H1 (cell line): ENCODE measurements at regions not wholly inside any gene's neighbourhood (a gene's known extent, or its start where the extent isn't known, plus 50 kb on each side); places are given as distances from the start of the nearest gene placed in this dataset.

ENCODE experiments used
- CTCF ChIA-PET: fragments of 300-600 bp; sonication (Branson Sonifier 250); formaldehyde crosslinking; loops from one replicate; lab custom pipeline; 2021; ENCODE audit not compliant: partially characterized antibody; lab: Charles Lee
- POLR2A ChIA-PET: fragments of 300-600 bp; sonication (Branson Sonifier 250); formaldehyde crosslinking; loops from one replicate; lab custom pipeline; 2021; ENCODE audit warnings: inconsistent platforms; ENCODE audit not compliant: partially characterized antibody; lab: Charles Lee
- DNase-seq, 2 experiments: peaks; one replicate each; pipeline versions ENCODE4 v3.0.0 to v3.0.0-alpha.2; 2010 to 2022; ENCODE audit warnings: low spot score in 2 of 2, low read depth in 1 of 2, mixed read lengths in 1 of 2
- FAIRE-seq: peaks from 2 replicates; lab custom pipeline; 2011; peaks lifted over from hg19 to GRCh38; lab: Jason Lieb, UNC
- H2AFZ ChIP-seq: 2 replicates; pipeline ENCODE4 v1.8.1; 2012; ENCODE audit warnings: low read length, inconsistent platforms
- H2AK5ac ChIP-seq: 2 replicates; pipeline ENCODE4 v1.6.1; 2013; ENCODE audit warnings: low read depth, low read length
- H2BK120ac ChIP-seq: replicated peaks from 2 replicates; pipeline ENCODE3; 2013; ENCODE audit warnings: low read depth, low read length, inconsistent platforms
- H2BK12ac ChIP-seq: 2 replicates; pipeline ENCODE4 v1.6.1; 2013; ENCODE audit warnings: low read depth, low read length
- H2BK15ac ChIP-seq: 2 replicates; pipeline ENCODE4 v1.6.1; 2013; ENCODE audit warnings: low read length
- H2BK20ac ChIP-seq: 2 replicates; pipeline ENCODE4 v1.6.1; 2013; ENCODE audit warnings: low read length
- H2BK5ac ChIP-seq: 2 replicates; pipeline ENCODE4 v1.6.1; 2013; ENCODE audit warnings: low read depth, low read length
- H3K14ac ChIP-seq: 2 replicates; pipeline ENCODE4 v1.6.1; 2013; ENCODE audit warnings: inconsistent platforms; ENCODE audit not compliant: insufficient read length
- H3K18ac ChIP-seq: 2 replicates; pipeline ENCODE4 v1.6.1; 2013; ENCODE audit warnings: low read length; ENCODE audit errors: extremely low read depth
- H3K23ac ChIP-seq: 2 replicates; pipeline ENCODE4 v1.6.1; 2013; ENCODE audit warnings: inconsistent platforms; ENCODE audit not compliant: insufficient read length
- H3K23me2 ChIP-seq: 2 replicates; pipeline ENCODE4 v1.6.1; 2013; ENCODE audit warnings: low read depth, low read length
- H3K27ac ChIP-seq: 2 replicates; pipeline ENCODE4 v1.6.1; 2011; ENCODE audit warnings: low read depth, low read length, inconsistent platforms
- H3K27me3 ChIP-seq, 4 experiments: replicated peaks in 1 of 4; 1 replicate in 1 of 4; 2 replicates in 3 of 4; pipeline versions ENCODE4 v1.6.1 to v1.8.1; 2011 to 2013; ENCODE audit warnings: low read length in 3 of 4, mild to moderate bottlenecking in 3 of 4, inconsistent platforms in 2 of 4, mixed read lengths in 2 of 4, moderate library complexity in 1 of 4; ENCODE audit not compliant: control insufficient read depth in 3 of 4, insufficient read depth in 3 of 4; ENCODE audit errors: extremely low read depth in 1 of 4
- H3K36me3 ChIP-seq, 4 experiments: 2 replicates each; pipeline versions ENCODE4 v1.6.1 to v1.8.1; 2011 to 2013; ENCODE audit warnings: mild to moderate bottlenecking in 4 of 4, low read length in 3 of 4, moderate library complexity in 2 of 4, control low read depth in 1 of 4, inconsistent platforms in 1 of 4; ENCODE audit not compliant: insufficient read depth in 4 of 4, control insufficient read depth in 2 of 4
- H3K4ac ChIP-seq: replicated peaks from 2 replicates; pipeline ENCODE3; 2013; ENCODE audit warnings: low read length, low read depth, mixed read lengths, inconsistent platforms; ENCODE audit not compliant: insufficient read length
- H3K4me1 ChIP-seq, 4 experiments: replicated peaks in 1 of 4; 1 replicate in 1 of 4; 2 replicates in 3 of 4; pipeline versions ENCODE4 v1.6.1 to v1.8.1; 2011 to 2013; ENCODE audit warnings: low read length in 3 of 4, inconsistent platforms in 2 of 4, mixed read lengths in 1 of 4; ENCODE audit not compliant: insufficient read depth in 4 of 4, control insufficient read depth in 3 of 4
- H3K4me2 ChIP-seq, 2 experiments: 2 replicates each; pipeline versions ENCODE4 v1.6.1 to v1.8.1; 2011 to 2013; ENCODE audit warnings: low read depth in 2 of 2, low read length in 2 of 2, control low read depth in 1 of 2, inconsistent platforms in 1 of 2, mild to moderate bottlenecking in 1 of 2; ENCODE audit not compliant: insufficient read depth in 1 of 2
- H3K4me3 ChIP-seq, 4 experiments: fragments of 200-600, 300-600 bp in 1 of 4; sonication (generic), shearing (Covaris generic), sonication (Bioruptor Twin) in 1 of 4; 2 replicates each; pipeline versions ENCODE4 v1.5.1 to v1.8.1; 2011 to 2016; ENCODE audit warnings: low read length in 4 of 4, low read depth in 3 of 4, control low read depth in 2 of 4, inconsistent platforms in 2 of 4, mild to moderate bottlenecking in 2 of 4, mixed read lengths in 1 of 4, moderate library complexity in 1 of 4; ENCODE audit not compliant: insufficient read depth in 2 of 4; ENCODE audit errors: extremely low read depth in 1 of 4
- H3K56ac ChIP-seq: replicated peaks from 2 replicates; pipeline ENCODE3; 2013; ENCODE audit warnings: low read depth, mild to moderate bottlenecking, mixed read lengths, low read length, inconsistent platforms; ENCODE audit not compliant: insufficient read length
- H3K79me1 ChIP-seq: 2 replicates; pipeline ENCODE4 v1.6.1; 2013; ENCODE audit warnings: low read depth, low read length, control low read depth
- H3K79me2 ChIP-seq, 2 experiments: 2 replicates each; pipeline versions ENCODE4 v1.6.1 to v1.8.1; 2012 to 2013; ENCODE audit warnings: low read length in 2 of 2, mild to moderate bottlenecking in 2 of 2, inconsistent platforms in 1 of 2; ENCODE audit not compliant: insufficient read depth in 2 of 2, control insufficient read depth in 1 of 2
- H3K9ac ChIP-seq, 4 experiments: replicated peaks in 1 of 4; 1 replicate in 1 of 4; 2 replicates in 3 of 4; pipeline versions ENCODE4 v1.6.1 to v1.8.1; 2011 to 2013; ENCODE audit warnings: low read depth in 3 of 4, low read length in 3 of 4, control low read depth in 2 of 4, mild to moderate bottlenecking in 2 of 4, moderate library complexity in 2 of 4, inconsistent platforms in 1 of 4; ENCODE audit errors: extremely low read depth in 1 of 4
- H3K9me3 ChIP-seq, 2 experiments: 2 replicates each; pipeline versions ENCODE4 v1.6.1 to v1.8.1; 2012 to 2013; ENCODE audit warnings: mild to moderate bottlenecking in 2 of 2, moderate library complexity in 2 of 2, control low read depth in 1 of 2, inconsistent platforms in 1 of 2, low read depth in 1 of 2, low read length in 1 of 2, mixed read lengths in 1 of 2; ENCODE audit not compliant: insufficient read depth in 2 of 2
- H4K20me1 ChIP-seq, 2 experiments: replicated peaks in 1 of 2; 2 replicates each; pipeline versions ENCODE3 to v1.8.1; 2011 to 2013; ENCODE audit warnings: inconsistent platforms in 2 of 2, low read length in 2 of 2, mild to moderate bottlenecking in 1 of 2; ENCODE audit not compliant: insufficient read depth in 2 of 2, control insufficient read depth in 1 of 2
- H4K5ac ChIP-seq: 2 replicates; pipeline ENCODE4 v1.6.1; 2013; ENCODE audit warnings: low read length, low read depth, mixed read lengths, inconsistent platforms; ENCODE audit not compliant: insufficient read length
- H4K8ac ChIP-seq: 2 replicates; pipeline ENCODE4 v1.8.0; 2013; ENCODE audit warnings: mild to moderate bottlenecking, moderate library complexity, low read length, inconsistent platforms; ENCODE audit not compliant: insufficient read depth; ENCODE audit errors: extremely low read depth
- H4K91ac ChIP-seq: replicated peaks from 2 replicates; pipeline ENCODE3; 2013; ENCODE audit warnings: low read length, mixed read lengths, inconsistent platforms; ENCODE audit not compliant: insufficient read length
- ATF3 ChIP-seq: IDR thresholded peaks from 2 replicates; pipeline ENCODE4 v1.6.1; 2011; ENCODE audit warnings: low read depth, mild to moderate bottlenecking, low read length; ENCODE audit not compliant: insufficient read depth
- BCL11A ChIP-seq, 2 experiments: IDR thresholded peaks; one replicate each; pipeline ENCODE4 v1.6.1; 2011; ENCODE audit warnings: low read depth in 2 of 2, low read length in 2 of 2, mild to moderate bottlenecking in 2 of 2
- CHD1 ChIP-seq: IDR thresholded peaks from 2 replicates; pipeline ENCODE4 v1.6.1; 2012; ENCODE audit warnings: low read depth, low read length, improper control_type of control experiment
- CHD2 ChIP-seq: IDR thresholded peaks from 2 replicates; pipeline ENCODE4 v1.6.1; 2012; ENCODE audit warnings: low read length, improper control_type of control experiment
- HDAC2 ChIP-seq, 2 experiments: fragments of 300-600 bp in 1 of 2; sonication (generic) in 1 of 2; IDR thresholded peaks; 2 replicates each; pipeline ENCODE4 v1.6.1; 2011 to 2012; ENCODE audit warnings: low read depth in 2 of 2, low read length in 2 of 2, mild to moderate bottlenecking in 2 of 2, moderate library complexity in 2 of 2, borderline replicate concordance in 1 of 2, inconsistent platforms in 1 of 2
- NRF1 ChIP-seq: IDR thresholded peaks from 2 replicates; pipeline ENCODE4 v1.6.1; 2011; ENCODE audit warnings: mild to moderate bottlenecking, low read depth, low read length, improper control_type of control experiment
- POU5F1 ChIP-seq: IDR thresholded peaks from 2 replicates; pipeline ENCODE4 v1.6.1; 2011; ENCODE audit warnings: low read depth, mild to moderate bottlenecking, low read length, moderate library complexity
- RAD21 ChIP-seq, 2 experiments: IDR thresholded peaks in 1 of 2; conservative IDR thresholded peaks in 1 of 2; 2 replicates each; pipeline ENCODE4 v1.6.1; 2011; ENCODE audit warnings: low read depth in 2 of 2, low read length in 2 of 2, improper control_type of control experiment in 1 of 2, inconsistent platforms in 1 of 2, mild to moderate bottlenecking in 1 of 2, moderate library complexity in 1 of 2
- RBBP5 ChIP-seq: IDR thresholded peaks from 2 replicates; pipeline ENCODE4 v1.7.1; 2012; ENCODE audit warnings: low read depth, mild to moderate bottlenecking, inconsistent platforms, low read length, moderate library complexity, borderline replicate concordance
- SAP30 ChIP-seq: fragments of 300-600 bp; sonication (generic); IDR thresholded peaks from 2 replicates; pipeline ENCODE4 v1.7.1; 2012; ENCODE audit warnings: low read length, moderate library complexity, mild to moderate bottlenecking, inconsistent platforms; ENCODE audit not compliant: insufficient read depth, insufficient replicate concordance
- SP2 ChIP-seq: IDR thresholded peaks from 2 replicates; pipeline ENCODE4 v1.6.1; 2012; ENCODE audit warnings: mild to moderate bottlenecking, low read length, inconsistent platforms
- SRF ChIP-seq: IDR thresholded peaks from 2 replicates; pipeline ENCODE4 v1.6.1; 2011; ENCODE audit warnings: mild to moderate bottlenecking, low read depth, low read length, moderate library complexity
- SUZ12 ChIP-seq: fragments of 200-600 bp; sonication (generic); IDR thresholded peaks from 2 replicates; pipeline ENCODE4 v1.6.1; 2012; ENCODE audit warnings: mild to moderate bottlenecking, inconsistent platforms, low read length, moderate library complexity, mixed read lengths
- YY1 ChIP-seq: IDR thresholded peaks from 2 replicates; pipeline ENCODE4 v1.6.1; 2011; ENCODE audit warnings: low read depth, mild to moderate bottlenecking, low read length

GRCh38 chr10:64010711-64011110 is 489.5 kb downstream of the REEP3 start:
- Histone ChIP-seq H3K9me3 (peaks cover 5 to 7% of the 10 kb centered on the region in 2 experiments; a peak in 3 of 4 replicates), H3K36me3 (no peaks in the 10 kb centered on the region), H2AFZ (no peak overlapping the region), H3K79me2 (no peaks in the 10 kb centered on the region), H3K4me3 (no peak overlapping the region), H2BK15ac (no peak overlapping the region), H2BK120ac (no peak overlapping the region), H2BK12ac (no peak overlapping the region), H3K27me3 (no peaks in the 10 kb centered on the region), H4K91ac (no peak overlapping the region), H4K8ac (no peak overlapping the region), H3K23me2 (no peaks in the 10 kb centered on the region), H2BK5ac (no peak overlapping the region), H3K56ac (no peak overlapping the region), H3K18ac (no peak overlapping the region), H3K4me1 (peaks cover 2 to 7% (median 4%) of the 10 kb centered on the region in 4 experiments; a peak in 5 of 7 replicates), H3K9ac (no peak overlapping the region), H3K23ac (no peak overlapping the region), H3K27ac (no peak overlapping the region)
- POLR2A ChIA-PET = no interaction called here
- no peak for FAIRE-seq
- CTCF ChIA-PET = interaction anchor here (1.8 kb wide), 1 partner anchor 35 kb away, joined by 5 read pairs; no protein-coding TSS in a partner anchor
- no peak for TF ChIP-seq CHD1
- TF ChIP-seq SAP30 = no peak
- TF ChIP-seq RBBP5 = no peak
- TF ChIP-seq RAD21 (IDR thresholded peaks at IDR 0.05 in 1 of 2, conservative IDR thresholded peaks at IDR 0.05 in 1 of 2; ENCODE audit: low read depth in 2 of 2, low read length in 2 of 2) = no peak
- no peak for TF ChIP-seq YY1
- no peak for TF ChIP-seq CHD2
- TF ChIP-seq POU5F1 = no peak
- TF ChIP-seq BCL11A (IDR thresholded peaks at IDR 0.05; ENCODE audit: low read depth in 2 of 2, low read length in 2 of 2) = no peak
- no peak for TF ChIP-seq NRF1
- no peak for TF ChIP-seq HDAC2 (IDR thresholded peaks at IDR 0.05; ENCODE audit: borderline replicate concordance in 1 of 2, low read depth in 2 of 2, low read length in 2 of 2)
- no peak for TF ChIP-seq SUZ12
- no peak for TF ChIP-seq ATF3
- no peak for TF ChIP-seq SP2
- no peak for TF ChIP-seq SRF
- TF ChIP-seq, all 59 proteins: peak for 0
- Histone ChIP-seq H4K20me1 (no peaks in the 10 kb centered on the region), H4K5ac (no peak overlapping the region), H3K79me1 (no peaks in the 10 kb centered on the region), H2BK20ac (no peak overlapping the region), H2AK5ac (no peak overlapping the region), H3K4me2 (no peak overlapping the region), H3K14ac (no peak overlapping the region), H3K4ac (no peak overlapping the region)
- no peak for DNase-seq
